Tongue (tissue), 1 donor: ENCODE measurements at regions not wholly inside any gene's neighbourhood (a gene's known extent, or its start where the extent isn't known, plus 50 kb on each side); places are given as distances from the start of the nearest gene placed in this dataset.
"Not testable (repeated sequence)": the region's sequence is repeated elsewhere in the genome, so short reads cannot be mapped to it uniquely, and the experiment has no call there.

Source experiments
- DNase-seq: peaks from one replicate; pipeline ENCODE4 v3.0.0-alpha.2; 2015

GRCh38 chr16:52309446-52310416 is 237.2 kb downstream of the TOX3 start:
- no peak for DNase-seq

DNA sequence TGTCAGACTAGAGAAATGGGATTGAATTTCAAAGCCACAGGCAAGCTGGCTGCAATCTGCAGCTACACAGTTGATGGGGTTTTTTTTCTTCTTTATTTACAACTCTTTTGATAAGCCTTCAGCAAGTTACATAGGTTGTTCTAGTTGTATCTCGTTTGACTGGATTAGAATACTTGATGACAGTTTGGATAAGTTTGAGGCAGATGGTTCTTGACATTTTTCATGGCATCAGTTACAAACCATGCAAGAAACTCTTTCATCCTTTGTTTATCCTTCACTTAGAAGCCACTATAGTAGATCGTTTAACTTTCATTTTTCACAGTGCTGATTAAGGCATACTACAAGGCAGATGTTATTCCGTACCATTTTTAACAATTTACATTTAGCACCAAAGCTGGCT is 238.9 kb downstream of the TOX3 start:
- peak; percentile 48 for DNase-seq

- DNase-seq = no peak
Observed at GRCh38 chr16:52301026-52301425, 245.9 kb downstream of the TOX3 start.

DNA sequence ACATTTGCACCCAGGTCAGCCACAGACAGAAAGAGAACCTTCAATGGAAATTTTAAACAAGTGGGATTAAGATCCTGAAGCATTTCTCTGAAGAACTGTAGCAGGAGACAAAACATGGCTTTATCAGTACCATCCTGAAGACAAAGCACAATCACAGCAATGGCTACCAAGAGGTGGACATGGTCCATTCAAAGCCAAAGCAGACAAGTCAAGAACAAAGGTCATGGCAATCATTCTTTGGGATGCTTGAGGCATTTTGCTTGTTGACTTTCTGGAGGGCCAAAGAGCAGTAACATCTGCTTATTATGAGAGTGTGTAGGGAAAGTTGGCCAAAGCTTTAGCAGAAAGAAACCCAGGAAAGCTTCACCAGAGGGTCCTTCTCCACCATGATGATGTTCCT is 248.2 kb downstream of the TOX3 start:
- no peak for DNase-seq

DNA sequence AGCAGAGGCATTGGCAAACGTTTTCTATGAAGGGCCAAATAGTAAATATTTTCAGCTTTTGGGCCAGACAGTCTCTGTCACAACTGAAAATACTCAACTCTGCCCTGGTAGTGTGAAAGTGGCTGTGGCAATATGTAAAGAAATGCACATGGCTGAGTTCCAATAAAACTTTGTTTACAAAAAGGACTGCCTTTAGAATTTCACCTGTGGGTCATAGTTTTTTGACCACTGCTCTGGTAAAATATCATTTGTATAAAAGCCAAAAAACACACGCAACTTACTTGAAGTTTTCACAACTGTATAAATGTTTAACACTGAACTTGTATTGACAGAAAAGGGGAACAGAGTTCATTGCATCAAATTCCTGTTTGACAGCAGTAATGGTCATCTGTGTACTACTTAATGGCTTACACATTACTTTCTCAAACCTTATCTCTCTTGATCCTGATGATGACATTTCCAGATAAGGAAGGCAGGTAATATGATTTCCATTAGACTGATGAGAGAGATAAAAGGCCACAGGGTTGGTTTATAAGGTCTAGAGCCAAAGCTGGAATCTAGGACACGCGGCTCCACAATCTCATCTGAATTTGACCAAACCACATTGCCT is 250.1 kb downstream of the TOX3 start:
- not testable (repeated sequence) for DNase-seq

- DNase-seq = no peak
Observed at GRCh38 chr16:52296076-52296475, 250.9 kb downstream of the TOX3 start.

- DNase-seq = no peak
Observed at GRCh38 chr16:52294660-52295059, 252.3 kb downstream of the TOX3 start.

- no peak for DNase-seq
Observed at GRCh38 chr16:52293204-52293603, 253.7 kb downstream of the TOX3 start.

DNA sequence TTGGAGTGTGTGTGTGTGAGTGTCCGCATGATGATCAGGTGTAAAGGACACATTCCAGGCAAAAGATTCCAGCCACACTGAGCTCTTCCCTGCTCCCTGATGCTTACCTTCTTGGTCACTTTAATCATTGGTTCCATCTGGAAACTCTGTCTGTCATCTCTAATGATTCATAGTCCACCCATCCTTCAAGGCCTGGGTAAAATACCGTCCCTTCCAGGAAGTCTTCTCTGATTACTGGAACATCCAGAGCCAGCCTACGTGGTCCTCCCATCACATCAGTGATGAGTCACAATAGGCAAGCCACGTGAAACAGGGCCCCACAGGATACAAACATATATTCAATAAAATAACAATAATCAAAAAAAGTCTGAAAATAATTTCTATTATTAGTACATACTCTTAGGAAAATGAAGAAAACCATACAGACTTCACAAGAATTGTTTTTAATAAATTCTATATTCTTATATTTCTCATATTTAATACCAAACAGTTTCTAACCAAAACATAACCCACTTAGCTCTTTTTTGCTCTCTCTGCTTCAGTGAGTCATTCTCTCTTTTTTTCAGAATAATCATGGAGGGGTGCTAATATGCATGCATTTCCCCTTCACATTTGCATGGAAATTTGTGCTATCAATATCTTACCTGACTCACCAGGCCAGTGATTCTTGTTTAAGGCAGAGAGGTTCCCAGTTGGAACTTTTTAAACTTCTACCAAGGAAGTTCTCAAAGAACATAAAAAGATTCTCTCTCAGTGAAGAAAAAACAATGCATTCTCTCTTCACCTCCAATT is 263.2 kb downstream of the TOX3 start:
- no peak for DNase-seq

DNA sequence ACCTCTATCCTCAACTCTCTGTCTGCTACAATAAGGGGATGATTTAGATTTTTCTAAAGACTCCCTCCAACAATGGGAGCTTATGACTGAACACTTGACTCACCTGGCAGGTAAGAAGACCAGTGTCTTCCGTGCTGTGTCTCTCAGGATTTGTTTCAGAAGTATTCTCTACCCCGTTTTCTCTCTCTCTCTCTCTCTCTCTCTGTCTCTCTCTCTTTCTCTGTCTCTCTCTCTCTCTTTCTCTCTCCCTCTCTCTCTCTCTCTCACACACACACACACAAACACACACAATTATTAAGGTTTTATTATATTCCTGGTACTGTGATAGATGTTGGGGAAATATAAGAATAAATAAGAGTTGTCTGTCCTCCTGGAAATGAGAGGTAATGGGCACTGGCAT is 263.9 kb downstream of the TOX3 start:
- no peak for DNase-seq

- DNase-seq = no peak
Observed at GRCh38 chr16:52280086-52280485, 266.9 kb downstream of the TOX3 start.

DNA sequence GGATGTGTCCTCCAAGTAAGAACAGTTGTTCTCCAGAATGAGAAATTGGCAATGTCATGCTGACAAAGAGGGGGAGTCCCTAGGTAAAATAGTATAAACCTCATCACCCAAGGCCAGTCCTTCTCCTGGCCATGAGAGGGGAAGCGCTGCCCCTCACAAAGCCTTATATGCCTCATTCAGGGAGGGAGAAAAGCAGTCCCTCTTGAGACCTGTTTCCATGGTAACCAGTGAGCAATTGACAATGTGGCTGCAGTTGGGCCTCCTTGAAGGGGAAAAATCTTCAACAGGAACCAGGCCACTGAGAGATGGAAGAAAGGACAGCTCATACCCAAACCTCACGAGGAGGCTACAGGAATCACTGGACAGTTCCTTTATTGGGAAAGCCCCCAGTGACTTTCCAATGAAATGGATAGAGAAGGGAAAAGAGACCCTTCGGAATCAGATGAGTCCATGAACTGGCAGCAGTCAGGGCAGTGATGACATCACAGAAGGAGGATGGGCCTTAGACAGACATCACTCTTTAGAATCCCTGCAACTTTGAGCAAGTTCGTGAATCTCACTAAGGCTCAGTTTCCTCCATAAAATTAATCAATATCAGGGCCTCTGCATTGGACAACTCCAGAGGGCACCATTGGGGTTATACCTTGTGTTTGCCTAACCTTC is 275.7 kb downstream of the TOX3 start:
- DNase-seq = no peak

DNA sequence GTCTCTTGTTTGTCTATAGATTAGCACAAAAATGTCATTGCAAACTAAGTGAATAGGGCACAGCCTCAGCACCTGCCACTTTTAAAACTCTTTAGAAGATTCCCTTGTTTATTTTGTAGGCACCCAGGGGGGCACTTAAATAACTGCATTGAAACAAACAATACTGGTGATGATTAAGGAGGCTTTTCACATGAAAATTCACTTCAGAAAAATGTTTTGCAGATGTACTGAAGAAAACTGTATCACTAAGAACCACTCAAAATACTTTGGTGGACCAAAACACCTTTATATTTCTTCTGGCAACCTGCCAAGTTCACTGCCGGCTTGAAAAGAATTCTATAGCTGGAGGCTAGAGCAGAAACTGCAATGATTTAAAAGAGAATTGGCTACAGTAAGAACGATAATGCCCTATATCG is 281.5 kb downstream of the TOX3 start:
- DNase-seq = peak; percentile 17

- DNase-seq = no peak
Observed at GRCh38 chr16:52257534-52257933, 289.4 kb downstream of the TOX3 start.

DNA sequence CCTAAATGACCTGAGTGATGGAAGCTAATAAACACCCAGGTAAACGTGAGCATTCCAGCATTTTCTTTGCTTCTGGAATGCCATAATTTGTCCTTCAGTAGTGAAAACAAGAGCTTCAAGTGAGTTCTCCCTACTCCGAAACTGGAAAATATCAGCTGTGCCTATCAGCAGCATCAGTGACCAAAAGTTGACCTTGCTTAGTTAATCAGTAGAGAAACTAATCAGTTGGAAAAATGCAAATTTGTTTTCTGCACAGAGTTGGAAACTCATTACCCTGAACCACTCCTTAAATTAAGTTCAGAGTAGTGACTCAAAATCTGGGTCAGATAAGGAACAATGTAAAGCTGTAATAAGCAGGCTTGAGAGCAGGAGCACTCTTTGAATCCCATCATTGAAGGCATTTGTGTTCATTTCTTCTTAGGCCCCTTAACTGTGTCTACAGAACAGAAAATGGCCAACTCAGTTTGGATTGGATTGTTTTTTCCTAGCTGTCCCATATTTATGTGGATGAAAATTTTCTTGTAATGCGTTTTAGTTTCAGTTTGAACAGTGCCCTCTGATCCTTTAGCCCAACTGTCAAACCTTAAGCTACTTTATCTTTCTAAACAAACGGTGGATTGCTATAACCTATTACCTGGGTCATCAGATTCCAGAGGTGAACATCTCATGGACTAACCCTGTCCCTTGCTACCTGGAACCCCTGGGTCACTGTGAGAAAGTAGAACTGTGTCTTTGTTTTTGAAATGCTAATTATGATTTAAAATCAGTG is 290.4 kb downstream of the TOX3 start:
- DNase-seq = no peak

DNA sequence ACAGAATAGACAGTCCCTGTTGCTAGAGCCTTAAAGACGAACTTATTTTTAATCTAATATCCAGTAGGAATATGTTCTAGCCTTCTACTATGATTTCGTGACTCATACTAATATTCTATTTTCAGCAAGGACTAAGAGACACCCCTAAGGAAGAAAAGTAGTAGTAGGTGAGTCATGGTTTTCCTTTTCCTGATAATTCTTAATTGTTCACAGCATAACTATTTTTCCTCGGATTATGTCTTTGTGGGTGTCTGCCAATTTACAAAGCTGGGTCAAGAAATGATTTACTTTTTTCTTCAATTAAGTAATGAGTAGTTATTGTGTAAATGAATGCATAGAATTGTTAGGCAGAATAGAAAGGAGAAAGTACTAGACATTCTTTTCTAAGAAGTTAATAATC is 292.2 kb downstream of the TOX3 start:
- no peak for DNase-seq

DNA sequence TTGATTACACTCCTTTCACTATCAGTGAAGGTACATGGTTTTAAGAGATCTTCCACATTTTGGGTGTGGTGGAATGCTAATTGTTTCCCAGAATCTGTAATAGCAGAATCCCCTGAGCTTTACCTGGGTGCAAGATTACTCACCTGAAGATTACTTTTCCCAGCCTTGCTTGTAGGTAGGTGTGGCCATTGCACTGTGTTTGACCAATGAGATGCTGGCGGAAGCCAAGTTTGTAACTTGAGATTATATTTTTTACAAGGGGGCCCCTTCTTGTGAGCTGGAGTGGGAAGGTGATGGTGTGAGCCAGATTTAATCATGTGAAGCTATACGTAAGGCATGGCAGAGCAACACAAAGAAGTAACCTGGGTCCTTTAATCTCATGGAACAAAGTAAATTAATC is 294.3 kb downstream of the TOX3 start:
- DNase-seq = no peak

GRCh38 chr16:52251495-52251894 is 295.4 kb downstream of the TOX3 start:
- DNase-seq = no peak

DNA sequence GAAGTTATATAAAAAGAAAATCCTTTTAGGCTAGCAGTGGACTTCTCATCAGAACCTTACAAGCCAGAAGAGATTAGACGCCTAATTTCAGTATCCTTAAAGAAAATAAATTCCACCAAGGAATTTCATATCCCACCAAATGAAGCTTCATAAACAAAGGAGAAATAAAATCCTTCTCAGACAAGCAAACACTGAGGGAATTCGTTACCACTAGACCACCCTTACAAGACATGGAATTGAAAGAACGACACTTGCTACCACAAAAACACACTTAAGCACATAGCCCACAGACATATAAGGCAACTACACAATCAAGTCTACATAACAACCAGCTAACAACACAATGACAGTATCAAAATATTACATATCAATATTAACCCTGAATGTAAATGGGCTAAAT is 299.2 kb downstream of the TOX3 start:
- no peak for DNase-seq

DNA sequence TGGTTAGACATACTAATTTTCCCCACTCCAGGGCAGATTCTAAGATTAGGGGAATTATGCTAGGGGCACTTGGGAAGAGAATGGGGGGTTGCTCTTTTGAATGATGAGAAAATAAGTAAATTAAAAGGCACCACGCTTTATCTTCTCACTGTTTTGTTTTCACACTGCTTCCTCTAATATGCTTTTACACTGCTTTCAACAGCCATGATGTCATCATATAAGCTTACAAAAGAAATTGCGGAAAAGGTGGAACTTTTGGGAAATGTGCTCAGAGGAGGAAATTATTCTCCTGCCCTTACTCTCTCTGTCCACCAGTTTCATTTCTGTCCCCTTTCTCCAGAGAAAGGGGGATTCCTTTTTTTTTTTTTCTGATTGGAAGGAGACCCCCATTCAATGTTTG is 308.2 kb downstream of the TOX3 start:
- DNase-seq = no peak

- DNase-seq = no peak
Observed at GRCh38 chr16:52237823-52238222, 309.1 kb downstream of the TOX3 start.

GRCh38 chr16:52235186-52235585 is 311.8 kb downstream of the TOX3 start:
- DNase-seq = no peak
